ENCODE measurements at regions not wholly inside any gene's neighbourhood (a gene's known extent, or its start where the extent isn't known, plus 50 kb on each side); places are given as distances from the start of the nearest gene placed in this dataset.

- TF ChIP-seq POLR2A (IDR thresholded peaks at IDR 0.05) (no peak), POLR2AphosphoS5 (IDR thresholded peaks at IDR 0.05) (no peak)
Measured at GRCh38 chr1:101738475-101738874, 258.3 kb downstream of the OLFM3 start.
